SK-N-SH treated with all-trans-retinoic acid at 6 μM for 48 hours (cell line): ENCODE measurements at regions not wholly inside any gene's neighbourhood (a gene's known extent, or its start where the extent isn't known, plus 50 kb on each side); places are given as distances from the start of the nearest gene placed in this dataset.

Source experiments
- ARNTL ChIP-seq: fragments of 450-650 bp; formaldehyde crosslinking; IDR thresholded peaks from 2 replicates; pipeline ENCODE4 v1.5.0; 2020; ENCODE audit warnings: low read depth, mild to moderate bottlenecking, moderate library complexity, borderline replicate concordance
- CSDC2 ChIP-seq: fragments of 250-450 bp; sonication (Bioruptor Pico); IDR thresholded peaks from 2 replicates; pipeline ENCODE4 v1.5.0; 2020; ENCODE audit warnings: mild to moderate bottlenecking, moderate library complexity
- ISL1 ChIP-seq: fragments of 250-450 bp; sonication (Bioruptor Pico); IDR thresholded peaks from 2 replicates; pipeline ENCODE4 v2.1.2; 2022; ENCODE audit warnings: mild to moderate bottlenecking, moderate library complexity
- OSR1 ChIP-seq: fragments of 250-450 bp; sonication (Bioruptor Pico); IDR thresholded peaks from 2 replicates; pipeline ENCODE4 v1.8.0; 2022; ENCODE audit warnings: moderate library complexity, mild to moderate bottlenecking, inconsistent platforms
- SNAI2 ChIP-seq: fragments of 250-450 bp; sonication (Bioruptor Pico); IDR thresholded peaks from 2 replicates; pipeline ENCODE4 v1.5.0; 2020; ENCODE audit warnings: mild to moderate bottlenecking, moderate library complexity
- ZC3H10 ChIP-seq: fragments of 250-450 bp; sonication (Bioruptor Pico); IDR thresholded peaks from 2 replicates; pipeline ENCODE4 v1.5.1; 2021; ENCODE audit warnings: mild to moderate bottlenecking, moderate library complexity
- ZFP3 ChIP-seq: fragments of 250-450 bp; sonication (Bioruptor Pico); IDR thresholded peaks from 2 replicates; pipeline ENCODE4 v1.5.0; 2020; ENCODE audit warnings: mild to moderate bottlenecking, moderate library complexity
- ZFP30 ChIP-seq: fragments of 450-650 bp; formaldehyde crosslinking; IDR thresholded peaks from 2 replicates; pipeline ENCODE4 v1.5.0; 2022; ENCODE audit warnings: mild to moderate bottlenecking, moderate library complexity
- ZNF565 ChIP-seq: fragments of 450-650 bp; formaldehyde crosslinking; conservative IDR thresholded peaks from 2 replicates; pipeline ENCODE4 v1.5.0; 2020; ENCODE audit warnings: low read depth, mild to moderate bottlenecking, moderate library complexity
- ZNF70 ChIP-seq: fragments of 450-650 bp; formaldehyde crosslinking; IDR thresholded peaks from 2 replicates; pipeline ENCODE4 v1.5.0; 2020; ENCODE audit warnings: mild to moderate bottlenecking, moderate library complexity
- ZNF8 ChIP-seq: fragments of 450-650 bp; formaldehyde crosslinking; IDR thresholded peaks from 2 replicates; pipeline ENCODE4 v1.5.0; 2020; ENCODE audit warnings: mild to moderate bottlenecking, moderate library complexity
- TF ChIP-seq, protein P1 (sequence below): fragments of 250-450 bp; sonication (Bioruptor Pico); IDR thresholded peaks from 2 replicates; pipeline ENCODE4 v1.5.1; 2020; ENCODE audit warnings: low read depth, mild to moderate bottlenecking, moderate library complexity
- TF ChIP-seq, protein P2 (sequence below): fragments of 250-450 bp; sonication (Bioruptor Pico); IDR thresholded peaks from 2 replicates; pipeline ENCODE4 v1.8.0; 2020; ENCODE audit warnings: mild to moderate bottlenecking, moderate library complexity, borderline replicate concordance

DNA sequence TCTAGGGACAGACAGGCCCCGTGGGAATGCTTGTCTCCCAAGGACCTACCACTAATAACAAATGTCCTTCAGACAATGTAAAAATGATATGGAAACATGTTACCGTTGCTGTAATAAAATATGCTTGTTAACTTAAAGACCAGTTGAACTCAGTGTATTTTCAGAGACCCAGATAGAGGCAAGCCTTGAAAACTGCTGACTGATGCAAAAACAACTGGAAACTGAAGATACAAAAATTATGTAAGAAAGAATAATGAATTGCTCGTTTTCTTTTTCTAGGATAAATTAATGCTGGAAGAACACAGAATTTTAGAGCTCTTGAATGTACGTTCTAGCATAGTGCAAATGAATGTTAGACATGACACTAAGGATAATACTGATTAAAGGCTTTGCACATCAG is 311.5 kb upstream of the MAN1A1 start:
- TF ChIP-seq ARNTL (CRISPR knock-in tag) (no peak), ISL1 (CRISPR knock-in tag) (no peak), OSR1 (CRISPR knock-in tag) (no peak), ZNF8 (CRISPR knock-in tag) (no peak), ZFP30 (CRISPR knock-in tag) (no peak), ZFP3 (CRISPR knock-in tag) (no peak), ZNF70 (CRISPR knock-in tag) (no peak), ZC3H10 (CRISPR knock-in tag) (no peak), SNAI2 (no peak), CSDC2 (CRISPR knock-in tag) (no peak), ZNF565 (CRISPR knock-in tag) (no peak)
- TF ChIP-seq, protein P1, sequence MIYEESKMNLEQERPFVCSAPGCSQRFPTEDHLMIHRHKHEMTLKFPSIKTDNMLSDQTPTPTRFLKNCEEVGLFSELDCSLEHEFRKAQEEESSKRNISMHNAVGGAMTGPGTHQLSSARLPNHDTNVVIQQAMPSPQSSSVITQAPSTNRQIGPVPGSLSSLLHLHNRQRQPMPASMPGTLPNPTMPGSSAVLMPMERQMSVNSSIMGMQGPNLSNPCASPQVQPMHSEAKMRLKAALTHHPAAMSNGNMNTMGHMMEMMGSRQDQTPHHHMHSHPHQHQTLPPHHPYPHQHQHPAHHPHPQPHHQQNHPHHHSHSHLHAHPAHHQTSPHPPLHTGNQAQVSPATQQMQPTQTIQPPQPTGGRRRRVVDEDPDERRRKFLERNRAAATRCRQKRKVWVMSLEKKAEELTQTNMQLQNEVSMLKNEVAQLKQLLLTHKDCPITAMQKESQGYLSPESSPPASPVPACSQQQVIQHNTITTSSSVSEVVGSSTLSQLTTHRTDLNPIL: no peak
- TF ChIP-seq, protein P2, sequence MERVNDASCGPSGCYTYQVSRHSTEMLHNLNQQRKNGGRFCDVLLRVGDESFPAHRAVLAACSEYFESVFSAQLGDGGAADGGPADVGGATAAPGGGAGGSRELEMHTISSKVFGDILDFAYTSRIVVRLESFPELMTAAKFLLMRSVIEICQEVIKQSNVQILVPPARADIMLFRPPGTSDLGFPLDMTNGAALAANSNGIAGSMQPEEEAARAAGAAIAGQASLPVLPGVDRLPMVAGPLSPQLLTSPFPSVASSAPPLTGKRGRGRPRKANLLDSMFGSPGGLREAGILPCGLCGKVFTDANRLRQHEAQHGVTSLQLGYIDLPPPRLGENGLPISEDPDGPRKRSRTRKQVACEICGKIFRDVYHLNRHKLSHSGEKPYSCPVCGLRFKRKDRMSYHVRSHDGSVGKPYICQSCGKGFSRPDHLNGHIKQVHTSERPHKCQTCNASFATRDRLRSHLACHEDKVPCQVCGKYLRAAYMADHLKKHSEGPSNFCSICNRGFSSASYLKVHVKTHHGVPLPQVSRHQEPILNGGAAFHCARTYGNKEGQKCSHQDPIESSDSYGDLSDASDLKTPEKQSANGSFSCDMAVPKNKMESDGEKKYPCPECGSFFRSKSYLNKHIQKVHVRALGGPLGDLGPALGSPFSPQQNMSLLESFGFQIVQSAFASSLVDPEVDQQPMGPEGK (CRISPR knock-in tag): no peak
